Amniotic epithelial cell (primary cell): ENCODE measurements at regions not wholly inside any gene's neighbourhood (a gene's known extent, or its start where the extent isn't known, plus 50 kb on each side); places are given as distances from the start of the nearest gene placed in this dataset.
"Not testable (repeated sequence)": the region's sequence is repeated elsewhere in the genome, so short reads cannot be mapped to it uniquely, and the experiment has no call there.

Experiments
- DNase-seq: peaks from one replicate; pipeline ENCODE4 v3.0.0-alpha.2; 2010; ENCODE audit warnings: low read depth

- no peak for DNase-seq
Observed at GRCh38 chr17:70286391-70286790, 117.1 kb downstream of the KCNJ2 start.

- DNase-seq, result peak; percentile 45
Observed at GRCh38 chr17:70288540-70289290, 119.4 kb downstream of the KCNJ2 start.

- no peak for DNase-seq
Observed at GRCh38 chr17:70290770-70291169, 121.4 kb downstream of the KCNJ2 start.

GRCh38 chr17:70292366-70292765 is 123.0 kb downstream of the KCNJ2 start:
- no peak for DNase-seq

- DNase-seq, result not testable (repeated sequence)
Observed at GRCh38 chr17:70293564-70294310, 124.4 kb downstream of the KCNJ2 start.

- DNase-seq, result no peak
Observed at GRCh38 chr17:70295329-70295728, 126.0 kb downstream of the KCNJ2 start.

GRCh38 chr17:70295731-70296130 is 126.4 kb downstream of the KCNJ2 start:
- no peak for DNase-seq

- no peak for DNase-seq
Observed at GRCh38 chr17:70296456-70296855, 127.1 kb downstream of the KCNJ2 start.

GRCh38 chr17:70297397-70297796 is 128.1 kb downstream of the KCNJ2 start:
- no peak for DNase-seq

GRCh38 chr17:70298929-70299531 is 129.7 kb downstream of the KCNJ2 start:
- no peak for DNase-seq

GRCh38 chr17:70307430-70308225 is 138.3 kb downstream of the KCNJ2 start:
- peak; percentile 81 for DNase-seq

- DNase-seq, result no peak
Observed at GRCh38 chr17:70308618-70309017, 139.3 kb downstream of the KCNJ2 start.

GRCh38 chr17:70310221-70310672 is 140.9 kb downstream of the KCNJ2 start:
- DNase-seq, result peak; percentile 53

GRCh38 chr17:70313086-70313852 is 143.9 kb downstream of the KCNJ2 start:
- DNase-seq, result peak; percentile 34

- DNase-seq, result peak; percentile 59
Observed at GRCh38 chr17:70314096-70314495, 144.8 kb downstream of the KCNJ2 start.

- DNase-seq, result no peak
Observed at GRCh38 chr17:70314506-70314905, 145.2 kb downstream of the KCNJ2 start.

GRCh38 chr17:70317421-70317820 is 148.1 kb downstream of the KCNJ2 start:
- no peak for DNase-seq

GRCh38 chr17:70318051-70318450 is 148.7 kb downstream of the KCNJ2 start:
- no peak for DNase-seq

GRCh38 chr17:70319516-70319915 is 150.2 kb downstream of the KCNJ2 start:
- no peak for DNase-seq

GRCh38 chr17:70320673-70321345 is 151.5 kb downstream of the KCNJ2 start:
- DNase-seq, result peak; percentile 95

GRCh38 chr17:70321352-70321751 is 152.0 kb downstream of the KCNJ2 start:
- DNase-seq, result no peak
